ENCODE measurements at regions not wholly inside any gene's neighbourhood (a gene's known extent, or its start where the extent isn't known, plus 50 kb on each side); places are given as distances from the start of the nearest gene placed in this dataset.
"Not testable (repeated sequence)": the region's sequence is repeated elsewhere in the genome, so short reads cannot be mapped to it uniquely, and the experiment has no call there.

DNA sequence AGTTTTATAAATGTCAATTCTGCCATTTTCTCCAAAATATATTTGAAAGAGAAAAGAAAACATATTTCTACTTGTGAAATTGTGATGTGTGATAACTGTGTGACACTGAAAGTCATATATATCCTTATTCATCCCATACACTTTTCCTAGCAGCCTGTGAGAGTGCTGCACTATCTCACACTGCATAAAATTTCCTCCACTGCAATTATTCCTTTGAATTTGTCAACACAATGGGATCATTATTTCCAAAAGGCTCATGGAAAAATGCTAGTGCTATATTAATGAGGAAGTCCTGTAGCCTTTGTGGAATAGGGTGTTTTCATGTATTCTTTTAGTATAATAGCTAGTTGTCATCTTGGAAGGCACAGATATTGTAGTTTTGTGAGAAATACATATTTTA, 504.1 kb downstream of the RPL10L start:
- FAIRE-seq, result no peak

- no peak for FAIRE-seq
These were observed 504.6 kb downstream of the RPL10L start for GRCh38 chr14:46147024-46147423.

GRCh38 chr14:46140445-46140844, 511.1 kb downstream of the RPL10L start:
- no peak for FAIRE-seq

DNA sequence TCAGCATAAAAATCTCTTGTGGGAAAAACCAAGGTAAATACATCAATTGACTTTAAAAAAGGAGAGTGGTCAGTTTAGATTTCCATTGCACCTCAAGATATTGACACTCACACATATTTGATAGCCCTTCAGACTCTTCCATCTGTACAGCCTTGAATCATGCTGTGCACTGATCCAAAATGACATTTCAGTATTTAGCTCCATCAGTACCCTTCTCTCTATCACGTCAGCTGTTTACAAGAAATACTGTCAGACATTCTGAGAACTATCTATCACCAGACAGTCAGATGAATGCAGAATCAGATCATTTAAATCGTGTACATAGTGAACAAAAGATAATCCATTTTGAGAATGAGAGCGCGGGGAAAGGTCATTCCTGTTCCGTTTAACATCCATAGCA, 511.9 kb downstream of the RPL10L start:
- no peak for FAIRE-seq

- no peak for FAIRE-seq
These were observed 513.8 kb downstream of the RPL10L start for GRCh38 chr14:46137786-46138185.

DNA sequence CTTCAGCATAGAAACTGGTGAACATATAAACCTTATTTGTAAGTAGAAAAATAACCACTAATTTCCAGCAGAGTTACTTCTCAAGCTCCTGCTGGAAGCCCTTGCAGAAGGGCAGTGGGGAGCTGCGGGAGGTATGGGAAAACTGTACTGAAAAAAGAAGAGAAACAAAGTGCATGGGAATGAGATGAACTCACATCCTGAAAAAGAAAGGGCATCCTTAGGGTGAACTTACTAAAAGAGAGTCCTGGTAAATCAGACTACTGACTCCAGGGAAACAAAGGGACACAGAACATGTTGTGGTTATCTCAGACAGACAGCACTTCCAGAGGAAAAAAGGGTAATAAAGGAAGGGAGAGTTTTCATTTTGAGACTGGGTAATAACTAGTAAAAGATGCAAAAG, 515.1 kb downstream of the RPL10L start:
- no peak for FAIRE-seq

DNA sequence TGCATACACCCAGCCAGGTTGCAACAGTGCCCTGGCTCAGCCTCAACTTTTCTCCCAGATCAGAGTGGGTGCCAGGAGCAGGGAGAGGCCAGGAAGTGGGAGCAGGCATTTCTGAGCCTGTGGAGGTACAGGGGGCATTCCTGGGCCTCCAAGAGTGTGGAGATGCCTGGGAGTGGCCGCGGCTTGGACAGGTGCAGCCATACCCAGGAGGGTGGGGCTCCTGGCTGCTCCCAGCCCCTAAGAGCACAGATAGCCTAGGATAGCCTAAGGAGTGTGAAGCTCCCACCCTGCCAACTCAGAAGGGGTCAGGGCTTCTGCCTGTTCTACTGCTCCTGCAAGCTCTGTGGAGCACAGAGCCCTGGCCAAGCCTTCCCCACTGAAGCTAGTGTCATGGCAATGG, 543.4 kb downstream of the RPL10L start:
- FAIRE-seq, result no peak

- FAIRE-seq, result not testable (repeated sequence)
These were observed 550.7 kb downstream of the RPL10L start for GRCh38 chr14:46100901-46101300.

- FAIRE-seq, result no peak
These were observed 559.8 kb downstream of the RPL10L start for GRCh38 chr14:46091819-46092218.

GRCh38 chr14:46087604-46088003, 564.0 kb downstream of the RPL10L start:
- FAIRE-seq, result no peak

DNA sequence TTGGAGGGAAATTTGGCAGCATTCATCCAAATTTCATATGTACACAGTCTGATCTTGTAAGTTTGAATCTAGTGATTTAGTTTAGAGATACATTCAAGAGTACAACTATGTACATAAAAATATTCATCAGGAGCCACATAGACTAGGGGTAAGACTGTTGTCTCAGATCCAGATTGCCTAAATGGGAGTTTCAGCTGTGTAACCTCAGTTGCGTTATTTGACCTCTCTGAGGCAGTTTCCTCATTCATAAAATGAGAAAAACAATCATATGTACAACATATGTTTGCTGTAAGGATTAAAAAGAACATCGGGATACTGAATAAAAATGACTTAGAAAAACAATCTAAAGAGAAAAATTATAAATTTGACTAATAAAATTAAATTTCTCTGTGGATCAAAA, 577.5 kb downstream of the RPL10L start:
- no peak for FAIRE-seq

- FAIRE-seq, result no peak
These were observed 587.7 kb downstream of the RPL10L start for GRCh38 chr14:46063872-46064271.

DNA sequence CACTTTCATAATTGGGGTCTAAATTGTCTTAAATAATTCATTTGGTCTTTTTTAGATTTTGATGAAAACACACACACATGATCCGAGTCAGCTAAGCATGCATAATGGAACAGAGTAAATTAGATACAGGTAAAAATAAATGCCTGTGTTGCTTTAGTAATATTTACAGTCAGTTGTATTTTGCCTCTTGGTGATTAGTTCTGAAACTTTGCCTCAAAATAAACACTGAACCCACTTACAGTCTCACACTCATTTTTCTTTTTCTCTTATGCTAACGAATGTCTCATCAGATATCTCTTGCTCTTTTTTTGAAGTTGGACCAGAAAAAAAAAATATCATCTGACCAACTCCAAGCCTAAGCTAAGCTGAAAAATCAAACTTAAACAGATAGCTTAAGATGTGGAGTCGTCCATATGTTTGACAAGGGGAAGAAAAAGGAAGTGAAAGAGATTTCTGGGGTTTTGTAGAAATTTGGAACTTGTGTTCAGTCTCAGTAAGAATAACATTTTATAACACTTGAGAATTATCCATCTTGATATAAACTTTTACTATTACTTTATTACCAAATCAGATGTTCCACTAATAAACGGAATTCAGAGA, 592.5 kb downstream of the RPL10L start:
- no peak for FAIRE-seq

DNA sequence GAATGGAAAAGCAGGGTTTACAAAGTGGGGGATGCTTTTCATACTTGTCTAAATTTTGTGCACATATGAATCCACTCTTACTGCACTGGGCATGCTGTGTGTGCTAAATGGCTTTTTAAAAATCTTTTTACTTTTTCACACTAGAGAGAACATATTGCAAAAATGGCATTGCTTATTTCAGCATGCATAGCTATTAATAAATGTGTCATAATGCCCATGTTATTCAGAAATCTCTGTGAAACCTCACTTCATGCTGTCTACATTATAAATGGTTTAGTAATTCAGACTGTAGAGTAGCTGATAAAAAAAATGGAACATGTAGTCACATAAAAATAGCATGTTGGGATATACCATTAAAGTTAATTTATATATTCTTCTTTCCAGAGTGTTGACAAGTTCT, 593.8 kb downstream of the RPL10L start:
- FAIRE-seq, result no peak

DNA sequence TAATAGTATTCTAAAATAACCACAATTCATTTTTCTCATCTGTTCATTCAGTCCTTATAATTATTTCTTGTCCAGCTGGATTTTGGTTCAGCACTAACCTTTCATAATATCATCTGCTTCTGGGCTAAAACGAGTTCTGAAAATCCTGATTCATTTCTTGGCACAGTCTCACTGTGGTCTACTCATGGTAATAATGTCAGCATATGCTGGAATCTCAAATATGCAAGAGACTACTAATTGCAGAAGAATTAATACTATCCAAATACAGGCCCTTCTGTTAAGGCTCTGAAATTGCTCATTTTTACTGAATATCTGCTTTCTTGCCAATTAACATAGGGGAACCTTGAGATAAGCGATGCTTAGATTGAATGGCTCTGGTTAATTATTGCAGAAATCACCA, 597.1 kb downstream of the RPL10L start:
- FAIRE-seq, result no peak

- no peak for FAIRE-seq
These were observed 598.4 kb downstream of the RPL10L start for GRCh38 chr14:46053221-46053620.

GRCh38 chr14:46051796-46052195, 599.8 kb downstream of the RPL10L start:
- FAIRE-seq, result no peak

- peak; percentile 39 for FAIRE-seq
These were observed 603.5 kb downstream of the RPL10L start for GRCh38 chr14:46048127-46048526.

GRCh38 chr14:46036099-46036498, 615.5 kb downstream of the RPL10L start:
- no peak for FAIRE-seq

- FAIRE-seq, result no peak
These were observed 617.3 kb downstream of the RPL10L start for GRCh38 chr14:46034305-46034704.

DNA sequence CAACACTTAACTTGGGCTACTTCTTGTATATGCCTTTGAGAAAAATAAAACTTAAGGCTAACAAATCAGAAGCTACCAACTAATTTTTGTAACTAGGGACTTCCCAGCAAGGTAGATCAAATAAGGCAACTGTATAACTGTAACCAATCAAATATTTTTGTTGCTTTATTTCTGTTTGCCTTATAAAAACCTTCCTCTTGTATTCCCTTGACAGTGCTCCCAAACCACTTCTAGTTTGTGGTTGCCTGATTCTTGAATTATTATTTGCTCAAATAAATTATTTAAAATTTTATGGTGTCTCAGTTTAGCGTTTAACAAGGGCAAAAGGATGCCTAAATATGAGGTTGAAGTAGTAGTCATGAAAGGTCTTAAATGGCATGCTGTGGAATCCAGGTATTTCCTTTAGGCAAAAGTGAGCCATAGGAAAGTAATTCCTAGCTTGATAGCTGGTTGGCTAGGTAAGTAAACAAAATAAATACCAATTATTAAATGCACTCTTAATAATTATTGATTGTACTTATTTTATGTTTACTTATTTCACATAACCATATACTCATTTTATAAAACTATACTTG, 632.6 kb downstream of the RPL10L start:
- FAIRE-seq, result no peak

DNA sequence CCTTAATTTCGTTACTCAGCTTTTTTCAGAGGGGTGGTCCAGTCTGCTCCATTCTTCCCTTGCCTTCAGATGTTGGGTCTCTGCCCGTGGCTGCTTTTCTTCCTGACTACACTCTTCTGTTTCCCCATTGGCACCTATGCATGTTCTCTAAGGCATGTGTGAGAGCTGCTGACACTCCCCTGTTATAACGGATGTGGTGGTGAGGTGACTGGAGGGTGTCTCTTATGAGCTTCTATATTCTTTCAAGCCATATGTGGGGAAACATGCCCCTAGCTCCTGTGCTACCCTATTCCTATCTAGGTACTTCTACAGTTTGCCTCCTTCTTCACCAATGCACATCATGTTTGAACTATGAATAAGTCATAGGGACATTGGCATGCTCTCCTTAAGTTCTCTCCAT, 643.2 kb downstream of the RPL10L start:
- no peak for FAIRE-seq

- FAIRE-seq, result no peak
These were observed 653.0 kb downstream of the RPL10L start for GRCh38 chr14:45998554-45998953.

- no peak for FAIRE-seq
These were observed 661.3 kb downstream of the RPL10L start for GRCh38 chr14:45990252-45990651.

DNA sequence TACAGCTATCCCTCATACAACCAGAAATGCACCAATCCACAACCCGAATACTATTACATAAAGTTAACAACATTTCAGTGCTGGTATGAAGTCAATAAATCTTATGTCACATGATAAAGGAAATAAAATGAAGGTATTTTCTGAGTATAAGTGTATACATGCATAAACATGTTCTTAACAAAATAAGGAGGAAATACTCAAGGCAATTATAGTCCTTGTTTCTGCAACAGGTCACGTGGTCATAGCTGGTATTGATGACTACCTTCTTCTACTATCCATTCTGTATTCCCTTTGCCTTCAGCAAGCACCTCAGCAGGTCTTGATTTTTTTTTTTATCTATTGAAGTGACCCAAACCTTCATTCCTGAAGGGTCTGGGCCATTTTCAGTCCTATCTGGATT, 675.6 kb downstream of the RPL10L start:
- peak; percentile 29 for FAIRE-seq
